GM12875 (cell line): ENCODE measurements at regions not wholly inside any gene's neighbourhood (a gene's known extent, or its start where the extent isn't known, plus 50 kb on each side); places are given as distances from the start of the nearest gene placed in this dataset.

Experiments
- H3K4me3 ChIP-seq: one replicate; pipeline ENCODE4 v1.5.1; 2011; ENCODE audit warnings: low read depth, low read length, control low read depth
- CTCF ChIP-seq: IDR thresholded peaks from 2 replicates; pipeline ENCODE4 v1.5.1; 2011; ENCODE audit warnings: low read depth, mild to moderate bottlenecking, control low read depth, inconsistent platforms, low read length, moderate library complexity, borderline replicate concordance; ENCODE audit not compliant: insufficient read depth

GRCh38 chr3:90102146-90102545 lies 994.7 kb downstream of the EPHA3 start:
- TF ChIP-seq CTCF: no peak

DNA sequence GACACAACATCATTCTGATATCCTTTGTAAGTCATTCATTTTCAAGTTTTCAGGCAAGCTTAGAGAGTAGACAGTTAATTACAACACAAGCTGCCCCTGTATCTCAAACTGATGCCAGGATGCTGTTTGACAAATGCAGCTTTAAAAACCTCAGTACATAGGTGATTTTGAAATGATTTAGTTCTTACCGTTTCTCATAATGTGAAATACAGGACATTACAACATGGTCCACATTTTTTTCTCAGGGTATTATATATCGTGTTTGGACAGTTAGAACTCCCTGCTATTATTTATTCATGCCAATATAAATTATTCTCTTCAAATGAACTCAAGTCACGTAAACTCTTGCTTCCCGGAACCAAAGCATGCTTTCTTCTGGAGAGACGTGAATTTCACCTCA lies 1013.9 kb downstream of the EPHA3 start:
- H3K4me3 ChIP-seq: no peak overlapping the region
- TF ChIP-seq CTCF: no peak

More at GRCh38 chr3:90102146-90102545, 994.7 kb downstream of the EPHA3 start:
- H3K4me3 ChIP-seq: no peak overlapping the region

GRCh38 chr3:90128391-90128790 lies 1021.0 kb downstream of the EPHA3 start:
- no peak overlapping the region for H3K4me3 ChIP-seq
- TF ChIP-seq CTCF: no peak

DNA sequence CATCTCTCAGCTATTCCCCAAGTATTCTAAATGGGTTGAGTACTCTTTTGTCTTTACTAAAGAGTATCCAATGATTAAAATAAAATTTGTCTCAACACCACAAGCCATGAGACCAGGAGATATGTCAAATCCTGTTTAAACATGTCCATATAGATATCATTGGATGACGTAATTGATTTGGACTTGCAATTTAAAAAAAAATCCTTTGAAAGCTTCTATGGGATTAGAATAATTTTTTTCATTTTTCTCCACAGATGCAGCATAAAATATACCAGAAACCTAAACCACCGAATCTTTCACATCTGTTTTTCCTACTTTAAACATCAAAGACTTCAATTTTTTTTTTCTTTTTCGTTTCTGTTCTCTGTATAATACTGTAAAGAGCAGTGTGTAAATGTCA lies 1022.3 kb downstream of the EPHA3 start:
- TF ChIP-seq CTCF: no peak
- no peak overlapping the region for H3K4me3 ChIP-seq

DNA sequence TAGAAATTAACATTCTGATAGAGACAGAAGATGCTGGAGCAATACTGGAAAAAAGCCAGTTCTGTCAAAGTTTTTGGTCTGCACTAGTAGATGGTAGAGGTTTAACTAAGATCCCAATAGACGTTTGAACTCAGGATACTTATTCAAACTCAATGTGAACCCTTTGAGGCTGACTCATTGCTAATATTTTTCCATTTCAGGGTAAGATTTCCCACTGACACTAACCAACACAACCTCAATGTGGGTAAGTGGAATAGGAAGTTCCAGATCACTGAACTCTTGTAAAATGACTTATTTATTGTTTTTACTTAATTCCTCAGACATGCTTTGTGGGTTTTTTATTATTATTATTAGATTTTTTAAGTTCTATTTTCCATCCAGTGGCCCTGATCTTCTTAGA lies 1024.8 kb downstream of the EPHA3 start:
- no peak for TF ChIP-seq CTCF
- no peak overlapping the region for H3K4me3 ChIP-seq

DNA sequence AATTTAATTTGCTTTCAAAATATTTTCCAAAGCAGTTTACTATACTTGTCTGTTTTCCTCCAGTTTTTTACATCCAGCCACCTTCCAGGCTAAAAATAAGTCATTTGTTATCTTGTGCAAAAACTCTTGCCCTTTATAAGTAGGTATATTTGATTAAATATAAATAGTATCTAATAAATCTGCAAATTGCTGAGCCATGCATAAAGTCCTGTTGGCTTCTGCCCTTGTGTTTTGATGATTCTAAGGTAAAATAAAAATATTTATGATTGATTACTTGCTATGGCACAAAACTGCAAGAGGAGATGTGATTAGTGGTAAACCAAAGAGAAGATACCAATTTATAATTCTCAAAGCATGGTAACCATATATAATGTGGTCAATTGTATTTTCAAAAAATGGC lies 1026.7 kb downstream of the EPHA3 start:
- H3K4me3 ChIP-seq: no peak overlapping the region
- no peak for TF ChIP-seq CTCF

GRCh38 chr3:90136456-90137191 lies 1029.2 kb downstream of the EPHA3 start:
- no peak overlapping the region for H3K4me3 ChIP-seq
- no peak for TF ChIP-seq CTCF
